Gastroesophageal sphincter (tissue), 4 donors: ENCODE measurements at regions not wholly inside any gene's neighbourhood (a gene's known extent, or its start where the extent isn't known, plus 50 kb on each side); places are given as distances from the start of the nearest gene placed in this dataset.

ENCODE experiments used
- ATAC-seq: fragments of 150-250 bp; one replicate; pipeline ENCODE4 v1.9.1; 2016; ENCODE audit warnings: mild to moderate bottlenecking, moderate library complexity
- H3K27ac ChIP-seq, 4 donors: fragments of 200-600 bp; sonication (generic) in 3 of 4; 1 replicate in 3 of 4; 2 replicates in 1 of 4; pipeline ENCODE4 v1.5.1; 2016 to 2019
- H3K27me3 ChIP-seq: fragments of 200-600 bp; sonication (generic); one replicate; pipeline ENCODE4 v1.5.1; 2019
- H3K36me3 ChIP-seq, 2 donors: fragments of 200-600 bp; sonication (generic); one replicate each; pipeline ENCODE4 v1.5.1; 2019; ENCODE audit warnings: control low read depth in 1 of 2
- H3K4me1 ChIP-seq, 3 donors: fragments of 200-600 bp; sonication (generic); 1 replicate in 2 of 3; 2 replicates in 1 of 3; pipeline ENCODE4 v1.5.1; 2016 to 2019; ENCODE audit warnings: control low read depth in 2 of 3
- H3K4me3 ChIP-seq, 2 donors: fragments of 200-600 bp; sonication (generic); one replicate each; pipeline ENCODE4 v1.5.1; 2019; ENCODE audit warnings: mild to moderate bottlenecking in 1 of 2, moderate library complexity in 1 of 2
- H3K9me3 ChIP-seq, 3 donors: fragments of 200-600 bp; sonication (generic); one replicate each; pipeline ENCODE4 v1.5.1; 2017 to 2019; ENCODE audit warnings: control low read depth in 2 of 3
- EP300 ChIP-seq: sonication (generic); formaldehyde crosslinking; IDR thresholded peaks from one replicate; pipeline ENCODE4 v1.6.1; 2017; ENCODE audit warnings: antibody characterized with exemption, mild to moderate bottlenecking
- POLR2A ChIP-seq, 2 donors: fragments of 450-650 bp; IDR thresholded peaks; one replicate each; pipeline ENCODE4 v1.6.1; 2017; ENCODE audit warnings: antibody characterized with exemption in 2 of 2, mild to moderate bottlenecking in 2 of 2, moderate library complexity in 1 of 2
- POLR2AphosphoS5 ChIP-seq: sonication (generic); formaldehyde crosslinking; IDR thresholded peaks from one replicate; pipeline ENCODE4 v1.6.1; 2017; ENCODE audit warnings: antibody characterized with exemption
- WGBS, 2 donors: methylation state at CpG; one replicate each; pipeline ENCODE4 v1.1.5; 2018; ENCODE audit warnings: low coverage in 1 of 2; 5-methylcytosine and 5-hydroxymethylcytosine counted together
- TF ChIP-seq, protein P1 (sequence below), 4 experiments: fragments of 200-600 bp in 2 of 4; fragments of 450-650 bp in 2 of 4; sonication (generic) in 1 of 4; IDR thresholded peaks; one replicate each; pipeline ENCODE4 v1.5.1; 2017 to 2019; ENCODE audit warnings: antibody characterized with exemption in 4 of 4, mild to moderate bottlenecking in 2 of 4, moderate library complexity in 2 of 4

DNA sequence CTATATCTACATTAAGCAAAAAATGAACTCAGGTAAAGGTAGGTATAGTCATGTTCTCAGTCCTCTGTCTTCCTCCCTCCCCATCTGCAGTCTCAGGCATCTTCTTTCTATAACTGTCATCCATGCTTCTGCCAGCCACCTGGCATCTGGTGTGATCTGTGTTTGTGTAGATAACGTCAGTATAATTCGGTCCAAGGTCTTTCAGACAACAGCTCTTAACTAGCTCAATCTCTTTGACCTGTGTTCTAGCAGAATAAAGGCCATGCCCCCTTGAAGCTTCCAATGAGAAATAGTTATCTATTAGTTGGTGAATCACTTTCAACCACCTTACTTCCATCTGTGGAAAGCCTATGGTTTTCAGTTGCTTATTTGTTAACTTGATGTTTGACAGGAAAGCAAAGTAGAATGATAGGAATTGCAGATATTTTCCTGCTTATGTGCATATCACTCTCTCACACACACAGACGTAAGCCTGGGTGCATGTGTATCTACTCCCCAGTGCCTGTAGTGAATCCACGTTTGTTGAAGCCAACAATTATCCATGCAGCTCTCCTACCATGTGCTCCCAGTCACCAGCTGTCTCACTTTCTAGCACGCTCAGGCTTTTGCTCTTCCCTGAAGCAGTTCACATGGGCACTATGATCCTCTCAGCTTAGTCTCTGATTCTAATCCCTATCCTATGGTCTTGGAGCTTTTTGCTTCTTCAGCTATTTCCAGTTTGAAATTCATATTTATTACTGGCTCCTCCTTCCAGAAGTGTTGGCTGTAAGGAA is 433.7 kb upstream of the MANEA start:
- no peak overlapping the region for H3K4me3 ChIP-seq
- WGBS, 2 donors, result 29 to 48% methylated on average over 4 to 5 of the region's 5 CpGs
- H3K36me3 ChIP-seq, result no peaks in the 10 kb centered on the region
- no peak for ATAC-seq
- H3K9me3 ChIP-seq, result no peaks in the 10 kb centered on the region
- TF ChIP-seq POLR2AphosphoS5, result no peak
- TF ChIP-seq POLR2A (IDR thresholded peaks at IDR 0.05), result no peak
- TF ChIP-seq EP300, result no peak
- TF ChIP-seq, protein P1, sequence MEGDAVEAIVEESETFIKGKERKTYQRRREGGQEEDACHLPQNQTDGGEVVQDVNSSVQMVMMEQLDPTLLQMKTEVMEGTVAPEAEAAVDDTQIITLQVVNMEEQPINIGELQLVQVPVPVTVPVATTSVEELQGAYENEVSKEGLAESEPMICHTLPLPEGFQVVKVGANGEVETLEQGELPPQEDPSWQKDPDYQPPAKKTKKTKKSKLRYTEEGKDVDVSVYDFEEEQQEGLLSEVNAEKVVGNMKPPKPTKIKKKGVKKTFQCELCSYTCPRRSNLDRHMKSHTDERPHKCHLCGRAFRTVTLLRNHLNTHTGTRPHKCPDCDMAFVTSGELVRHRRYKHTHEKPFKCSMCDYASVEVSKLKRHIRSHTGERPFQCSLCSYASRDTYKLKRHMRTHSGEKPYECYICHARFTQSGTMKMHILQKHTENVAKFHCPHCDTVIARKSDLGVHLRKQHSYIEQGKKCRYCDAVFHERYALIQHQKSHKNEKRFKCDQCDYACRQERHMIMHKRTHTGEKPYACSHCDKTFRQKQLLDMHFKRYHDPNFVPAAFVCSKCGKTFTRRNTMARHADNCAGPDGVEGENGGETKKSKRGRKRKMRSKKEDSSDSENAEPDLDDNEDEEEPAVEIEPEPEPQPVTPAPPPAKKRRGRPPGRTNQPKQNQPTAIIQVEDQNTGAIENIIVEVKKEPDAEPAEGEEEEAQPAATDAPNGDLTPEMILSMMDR (IDR thresholded peaks at IDR 0.05), result no peak
- H3K27ac ChIP-seq, result no peak overlapping the region
- no peaks in the 10 kb centered on the region for H3K27me3 ChIP-seq
- H3K4me1 ChIP-seq, result no peaks in the 10 kb centered on the region

DNA sequence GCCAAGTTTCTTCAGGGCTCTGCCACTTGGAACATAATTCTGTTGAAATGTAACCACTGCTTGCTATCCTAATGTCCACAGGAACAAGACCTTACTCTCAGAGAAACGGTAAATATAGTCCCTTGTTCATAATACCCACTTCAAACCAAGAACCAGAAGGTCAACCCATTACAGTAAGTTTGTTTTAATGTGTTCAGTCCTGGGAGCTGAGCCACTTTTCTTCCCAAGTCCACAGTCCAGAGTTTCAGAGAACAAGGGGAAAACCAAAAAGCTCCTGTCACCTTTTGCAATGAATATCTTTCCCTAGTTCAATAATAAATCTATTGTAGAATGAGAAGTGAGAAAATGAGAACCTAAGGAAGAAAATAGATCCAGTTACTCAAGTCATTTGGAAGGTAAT is 431.9 kb upstream of the MANEA start:
- H3K9me3 ChIP-seq, result no peaks in the 10 kb centered on the region
- no peaks in the 10 kb centered on the region for H3K36me3 ChIP-seq
- 15 to 33% methylated on average over 1 of the region's 1 CpG for WGBS, 2 donors
- H3K4me3 ChIP-seq, result no peak overlapping the region
- H3K4me1 ChIP-seq, result no peaks in the 10 kb centered on the region
- ATAC-seq, result no peak
- TF ChIP-seq, protein P1 (IDR thresholded peaks at IDR 0.05), result no peak
- no peak for TF ChIP-seq EP300
- no peak overlapping the region for H3K27ac ChIP-seq
- no peaks in the 10 kb centered on the region for H3K27me3 ChIP-seq

DNA sequence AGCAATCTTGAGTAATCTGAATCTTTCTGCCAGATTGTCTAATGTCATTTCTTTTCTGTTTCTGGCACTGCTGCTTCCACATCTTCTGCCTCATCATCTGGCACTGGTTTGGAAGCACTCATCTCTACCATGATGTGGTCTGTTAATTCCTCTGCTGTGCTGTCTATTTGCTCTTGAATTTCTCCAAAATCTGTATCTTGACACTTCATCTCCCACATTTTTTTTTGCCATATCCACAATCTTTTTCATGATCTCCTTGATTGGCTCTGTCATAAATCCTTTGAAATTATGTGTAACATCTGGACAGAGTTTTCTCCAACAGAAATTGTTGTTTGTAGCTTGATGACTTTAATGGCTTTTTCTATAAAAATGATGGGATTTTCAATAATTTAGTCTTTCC is 417.8 kb upstream of the MANEA start:
- no peak for ATAC-seq
- no peaks in the 10 kb centered on the region for H3K36me3 ChIP-seq

DNA sequence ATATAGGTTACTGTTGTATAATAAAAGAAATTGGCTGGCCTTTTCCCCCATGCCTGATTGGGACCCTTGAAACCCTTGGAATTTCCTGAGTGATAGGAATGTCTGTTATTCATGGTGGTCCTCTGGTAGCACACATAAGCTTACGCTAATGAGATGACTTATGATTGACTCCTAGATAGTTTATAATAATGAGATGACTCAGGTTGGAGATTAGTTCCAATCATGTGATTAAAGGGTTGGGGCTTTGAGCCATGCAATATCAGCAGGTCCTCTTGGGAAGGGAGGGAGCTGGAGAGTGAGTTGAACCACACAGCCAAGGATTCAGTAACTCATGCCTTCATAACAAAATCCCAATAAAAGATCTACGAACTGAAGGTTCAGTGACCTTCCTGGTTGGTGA is 407.6 kb upstream of the MANEA start:
- TF ChIP-seq EP300, result no peak
- TF ChIP-seq POLR2A (IDR thresholded peaks at IDR 0.05), result no peak
- no peak for TF ChIP-seq POLR2AphosphoS5
- TF ChIP-seq, protein P1 (IDR thresholded peaks at IDR 0.05), result no peak
- Histone ChIP-seq H3K4me3 (no peak overlapping the region), H3K36me3 (no peaks in the 10 kb centered on the region), H3K9me3 (no peaks in the 10 kb centered on the region), H3K27me3 (no peaks in the 10 kb centered on the region), H3K27ac (no peak overlapping the region), H3K4me1 (no peaks in the 10 kb centered on the region)
- no peak for ATAC-seq
- 33 to 62% methylated on average over 2 of the region's 2 CpGs for WGBS, 2 donors

More for the DNA sequence above, 417.8 kb upstream of the MANEA start:
- TF ChIP-seq EP300, result no peak
- TF ChIP-seq POLR2A (IDR thresholded peaks at IDR 0.05), result no peak
- Histone ChIP-seq H3K9me3 (no peaks in the 10 kb centered on the region), H3K27ac (no peak overlapping the region), H3K4me3 (no peak overlapping the region), H3K4me1 (no peaks in the 10 kb centered on the region), H3K27me3 (no peaks in the 10 kb centered on the region)

DNA sequence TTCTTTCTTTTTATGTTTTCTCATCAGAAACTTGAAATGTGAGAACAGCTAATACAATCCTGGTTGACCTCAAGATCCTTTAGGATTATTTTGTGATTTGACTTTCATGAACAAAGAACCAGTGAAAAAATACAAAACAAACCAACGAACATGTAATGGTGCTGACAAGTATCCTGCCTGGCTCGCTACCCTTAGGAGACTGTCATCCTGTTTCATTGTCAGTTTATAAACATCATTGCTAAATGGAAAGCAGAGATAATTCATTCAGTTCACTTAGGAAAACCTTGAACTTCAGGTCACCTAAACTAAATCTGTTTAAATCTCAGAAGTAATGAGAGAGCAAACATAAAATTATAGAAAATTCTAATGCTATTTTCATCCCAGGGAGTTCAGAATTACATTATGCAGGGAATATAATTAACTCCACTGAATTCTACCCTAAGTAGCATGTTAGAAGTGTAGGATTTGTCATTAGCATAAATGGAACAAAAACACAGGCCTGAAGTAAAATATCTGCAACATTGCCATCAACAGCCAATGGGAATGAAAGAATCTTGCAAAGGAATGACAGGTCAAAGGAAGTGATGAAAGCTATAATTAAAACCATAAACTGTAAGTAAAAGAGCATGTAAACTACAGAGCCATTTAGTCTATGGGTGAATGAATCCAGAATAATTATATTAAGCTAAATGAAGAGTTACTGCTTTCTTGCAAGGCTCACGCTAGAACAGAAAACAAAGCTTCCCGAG is 401.2 kb upstream of the MANEA start:
- Histone ChIP-seq H3K27ac (no peak overlapping the region), H3K4me1 (no peaks in the 10 kb centered on the region), H3K27me3 (no peaks in the 10 kb centered on the region), H3K9me3 (no peaks in the 10 kb centered on the region), H3K4me3 (no peak overlapping the region), H3K36me3 (no peaks in the 10 kb centered on the region)
- no peak for TF ChIP-seq POLR2AphosphoS5
- ATAC-seq, result no peak
- WGBS, 2 donors, result 18 to 32% methylated on average over 4 of the region's 4 CpGs

DNA sequence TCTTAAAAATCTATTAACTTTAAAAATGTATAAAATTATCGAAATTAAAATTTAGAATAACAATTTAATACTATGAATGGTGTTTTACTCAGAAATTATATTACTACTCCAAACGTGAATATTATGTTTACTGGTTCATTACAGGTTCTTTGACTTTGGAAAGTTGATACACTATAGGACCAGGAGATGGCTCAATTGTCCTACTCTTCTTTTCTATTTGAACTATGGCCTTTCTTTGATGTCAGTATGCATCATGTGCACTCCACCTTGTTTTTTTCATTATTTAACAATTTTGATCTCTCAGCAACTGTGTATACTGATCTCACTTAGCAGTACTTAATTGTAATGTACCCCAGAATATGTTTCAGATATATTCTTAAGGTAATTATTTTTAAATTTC is 391.5 kb upstream of the MANEA start:
- Histone ChIP-seq H3K4me3 (no peak overlapping the region), H3K9me3 (no peaks in the 10 kb centered on the region), H3K36me3 (no peaks in the 10 kb centered on the region), H3K27me3 (no peaks in the 10 kb centered on the region), H3K27ac (no peak overlapping the region), H3K4me1 (no peaks in the 10 kb centered on the region)
- TF ChIP-seq EP300 (no peak), POLR2AphosphoS5 (no peak), POLR2A (IDR thresholded peaks at IDR 0.05) (no peak)
- TF ChIP-seq, protein P1 (IDR thresholded peaks at IDR 0.05), result no peak
- 42 to 51% methylated on average over 2 of the region's 2 CpGs for WGBS, 2 donors
- ATAC-seq, result no peak
